ENCODE measurements at regions not wholly inside any gene's neighbourhood (a gene's known extent, or its start where the extent isn't known, plus 50 kb on each side); places are given as distances from the start of the nearest gene placed in this dataset.

GRCh38 chr22:27422442-27422841 lies 379.1 kb downstream of the MN1 start:
- TF ChIP-seq, protein P1, sequence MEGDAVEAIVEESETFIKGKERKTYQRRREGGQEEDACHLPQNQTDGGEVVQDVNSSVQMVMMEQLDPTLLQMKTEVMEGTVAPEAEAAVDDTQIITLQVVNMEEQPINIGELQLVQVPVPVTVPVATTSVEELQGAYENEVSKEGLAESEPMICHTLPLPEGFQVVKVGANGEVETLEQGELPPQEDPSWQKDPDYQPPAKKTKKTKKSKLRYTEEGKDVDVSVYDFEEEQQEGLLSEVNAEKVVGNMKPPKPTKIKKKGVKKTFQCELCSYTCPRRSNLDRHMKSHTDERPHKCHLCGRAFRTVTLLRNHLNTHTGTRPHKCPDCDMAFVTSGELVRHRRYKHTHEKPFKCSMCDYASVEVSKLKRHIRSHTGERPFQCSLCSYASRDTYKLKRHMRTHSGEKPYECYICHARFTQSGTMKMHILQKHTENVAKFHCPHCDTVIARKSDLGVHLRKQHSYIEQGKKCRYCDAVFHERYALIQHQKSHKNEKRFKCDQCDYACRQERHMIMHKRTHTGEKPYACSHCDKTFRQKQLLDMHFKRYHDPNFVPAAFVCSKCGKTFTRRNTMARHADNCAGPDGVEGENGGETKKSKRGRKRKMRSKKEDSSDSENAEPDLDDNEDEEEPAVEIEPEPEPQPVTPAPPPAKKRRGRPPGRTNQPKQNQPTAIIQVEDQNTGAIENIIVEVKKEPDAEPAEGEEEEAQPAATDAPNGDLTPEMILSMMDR (IDR thresholded peaks at IDR 0.05) = no peak
- no peak for TF ChIP-seq POLR2A (IDR thresholded peaks at IDR 0.05)

Measured in Peyer's patch (tissue), 4 donors.